Ovary (tissue), 7 donors: ENCODE measurements at regions not wholly inside any gene's neighbourhood (a gene's known extent, or its start where the extent isn't known, plus 50 kb on each side); places are given as distances from the start of the nearest gene placed in this dataset.

Experiments used
- DNase-seq, 5 donors: peaks; one replicate each; pipeline ENCODE4 v3.0.0-alpha.2; 2019 to 2020
- H3K27ac ChIP-seq, 2 donors: fragments of 200-600 bp; one replicate each; pipeline versions ENCODE4 v1.5.1 to v1.8.0; 2019 to 2022
- H3K27me3 ChIP-seq: fragments of 200-600 bp; one replicate; pipeline ENCODE4 v1.8.0; 2022
- H3K36me3 ChIP-seq: fragments of 200-600 bp; sonication (generic); one replicate; pipeline ENCODE4 v1.5.1; 2019
- H3K4me1 ChIP-seq: one replicate; pipeline ENCODE4 v1.8.1; 2013; ENCODE audit warnings: mild to moderate bottlenecking, moderate library complexity; ENCODE audit not compliant: insufficient read depth
- H3K4me3 ChIP-seq: fragments of 200-600 bp; sonication (generic); one replicate; pipeline ENCODE4 v1.5.1; 2017
- H3K9me3 ChIP-seq, 2 donors: fragments of 200-600 bp in 1 of 2; sonication (generic) in 1 of 2; one replicate each; pipeline versions ENCODE4 v1.5.1 to v1.8.1; 2013 to 2019; ENCODE audit warnings: mild to moderate bottlenecking in 1 of 2, moderate library complexity in 1 of 2
- CTCF ChIP-seq, 3 donors: fragments of 450-650 bp in 2 of 3; fragments of 200-600 bp in 1 of 3; IDR thresholded peaks; one replicate each; pipeline versions ENCODE4 v1.5.1 to v1.8.0; 2016 to 2022; ENCODE audit warnings: antibody characterized with exemption in 3 of 3, mild to moderate bottlenecking in 1 of 3
- EP300 ChIP-seq: sonication (generic); formaldehyde crosslinking; IDR thresholded peaks from one replicate; pipeline ENCODE4 v1.6.1; 2017; ENCODE audit warnings: antibody characterized with exemption
- POLR2A ChIP-seq: fragments of 450-650 bp; IDR thresholded peaks from one replicate; pipeline ENCODE4 v1.6.1; 2017; ENCODE audit warnings: antibody characterized with exemption, mild to moderate bottlenecking, moderate library complexity
- WGBS, 3 donors: extraction: QIAGEN DNeasy Blood & Tissue Kit in 1 of 3; methylation state at CpG; one replicate each; pipeline versions ENCODE4 v1.1.5 to v1.1.7; 2013 to 2017; 5-methylcytosine and 5-hydroxymethylcytosine counted together
- intact Hi-C, 4 donors: fragments of 100-400 bp; cut with DNase I; formaldehyde crosslinking; loops; one replicate each; pipeline versions ENCODE4 v1.11.0 to v1.15.1; 2022 to 2023
- donor health status: DM: no; HTN: no; CAD: no; lungs with moderate emphysema.
- donor health status: DM: no; HTN: no; CAD: no.
- donor health status: Bipolar disorder and iron deficiency.
- donor health status: DM: no; HTN: no; CAD: no.
- donor health status: DM: yes; HTN: yes; CAD: no.

- Histone ChIP-seq H3K36me3 (no peaks in the 10 kb centered on the region), H3K4me3 (no peak overlapping the region), H3K9me3 (no peaks in the 10 kb centered on the region), H3K27ac (no peak overlapping the region), H3K4me1 (no peaks in the 10 kb centered on the region), H3K27me3 (no peaks in the 10 kb centered on the region)
- no peak for DNase-seq
- 87 to 90% (median 89%) methylated on average over 8 of the region's 8 CpGs for WGBS, 3 donors
- intact Hi-C loops = no loop called here
- TF ChIP-seq POLR2A = no peak
- TF ChIP-seq EP300 = no peak
- TF ChIP-seq CTCF (IDR thresholded peaks at IDR 0.05) = no peak
Observed at GRCh38 chr6:8361259-8361658, 74.1 kb downstream of the SLC35B3 start.

GRCh38 chr6:8352966-8353340 is 82.4 kb downstream of the SLC35B3 start:
- Histone ChIP-seq H3K4me1 (no peaks in the 10 kb centered on the region), H3K4me3 (no peak overlapping the region), H3K9me3 (no peaks in the 10 kb centered on the region), H3K27ac (no peak overlapping the region), H3K36me3 (no peaks in the 10 kb centered on the region), H3K27me3 (no peaks in the 10 kb centered on the region)
- TF ChIP-seq CTCF (IDR thresholded peaks at IDR 0.05) (no peak), POLR2A (no peak), EP300 (no peak)
- 55 to 70% (median 60%) methylated on average over 4 of the region's 4 CpGs for WGBS, 3 donors
- DNase-seq = no peak
- intact Hi-C loops = no loop called here

GRCh38 chr6:8352335-8352965 is 82.9 kb downstream of the SLC35B3 start:
- Histone ChIP-seq H3K4me3 (no peak overlapping the region), H3K36me3 (no peaks in the 10 kb centered on the region), H3K4me1 (no peaks in the 10 kb centered on the region), H3K27me3 (no peaks in the 10 kb centered on the region), H3K9me3 (no peaks in the 10 kb centered on the region), H3K27ac (no peak overlapping the region)
- 72 to 92% (median 89%) methylated on average over 1 of the region's 1 CpG for WGBS, 3 donors
- no peak for TF ChIP-seq EP300
- TF ChIP-seq POLR2A = no peak
- no peak for TF ChIP-seq CTCF (IDR thresholded peaks at IDR 0.05)
- intact Hi-C loops = no loop called here
- DNase-seq = no peak

- no peak overlapping the region for H3K27ac ChIP-seq
- intact Hi-C loops = no loop called here
- H3K9me3 ChIP-seq = no peaks in the 10 kb centered on the region
- H3K4me1 ChIP-seq = no peaks in the 10 kb centered on the region
- TF ChIP-seq EP300 (no peak), POLR2A (no peak), CTCF (IDR thresholded peaks at IDR 0.05) (no peak)
- no peak overlapping the region for H3K4me3 ChIP-seq
- no peaks in the 10 kb centered on the region for H3K36me3 ChIP-seq
- WGBS, 3 donors = 15 to 51% (median 31%) methylated on average over 3 of the region's 3 CpGs
- no peaks in the 10 kb centered on the region for H3K27me3 ChIP-seq
- DNase-seq = no peak
Observed at GRCh38 chr6:8343600-8343999, 91.7 kb downstream of the SLC35B3 start.
